GM23338 (cell line): ENCODE measurements at regions not wholly inside any gene's neighbourhood (a gene's known extent, or its start where the extent isn't known, plus 50 kb on each side); places are given as distances from the start of the nearest gene placed in this dataset.

ENCODE experiments used
- ATAC-seq: fragments of 200-7000 bp; cut with Tn5 transposase; 3 replicates; pipeline ENCODE4 v1.9.1; 2020
- DNase-seq: peaks from one replicate; pipeline ENCODE4 v3.0.0-alpha.2; 2015; ENCODE audit warnings: low spot score
- H2AFZ ChIP-seq: fragments of 200-600 bp; sonication (generic); 2 replicates; pipeline ENCODE4 v1.8.0; 2016; ENCODE audit warnings: antibody characterized with exemption, mild to moderate bottlenecking, moderate library complexity
- H3F3A ChIP-seq: fragments of 200-600 bp; sonication (generic); replicated peaks from 2 replicates; pipeline ENCODE4 v1.8.0; 2017; ENCODE audit warnings: antibody characterized with exemption, mixed run types, low read depth
- H3K27ac ChIP-seq: fragments of 200-600 bp; sonication (generic); 2 replicates; pipeline ENCODE4 v1.6.1; 2016; ENCODE audit warnings: low read depth
- H3K27me3 ChIP-seq: fragments of 200-600 bp; sonication (generic); 2 replicates; pipeline ENCODE4 v1.8.0; 2016; ENCODE audit warnings: mild to moderate bottlenecking, mixed run types, moderate library complexity; ENCODE audit not compliant: insufficient read depth
- H3K36me3 ChIP-seq: fragments of 200-600 bp; sonication (generic); 2 replicates; pipeline ENCODE4 v1.8.0; 2016; ENCODE audit warnings: mild to moderate bottlenecking; ENCODE audit not compliant: insufficient read depth
- H3K4me1 ChIP-seq: fragments of 200-600 bp; sonication (generic); 2 replicates; pipeline ENCODE4 v1.8.0; 2016; ENCODE audit warnings: mild to moderate bottlenecking, moderate library complexity; ENCODE audit not compliant: insufficient read depth
- H3K4me2 ChIP-seq: fragments of 200-600 bp; sonication (generic); 2 replicates; pipeline ENCODE4 v1.7.1; 2017; ENCODE audit warnings: mixed run types
- H3K4me3 ChIP-seq: fragments of 200-600 bp; sonication (generic); 2 replicates; pipeline ENCODE4 v1.6.1; 2016; ENCODE audit warnings: mixed run types
- H3K79me2 ChIP-seq: fragments of 200-600 bp; sonication (generic); replicated peaks from 2 replicates; pipeline ENCODE4 v1.8.0; 2017; ENCODE audit warnings: mild to moderate bottlenecking; ENCODE audit not compliant: insufficient read depth
- H3K9me2 ChIP-seq: fragments of 200-600 bp; sonication (generic); 2 replicates; pipeline ENCODE4 v1.8.0; 2017; ENCODE audit not compliant: insufficient read depth
- H4K20me1 ChIP-seq: fragments of 200-600 bp; sonication (generic); replicated peaks from 2 replicates; pipeline ENCODE4 v1.8.0; 2017; ENCODE audit warnings: mild to moderate bottlenecking; ENCODE audit not compliant: insufficient read depth
- H3K27ac Mint-ChIP-seq: 2 replicates; pipeline ENCODE4 v1.8.0; 2020; ENCODE audit warnings: inconsistent platforms, mild to moderate bottlenecking, moderate library complexity, mixed read lengths
- H3K27me3 Mint-ChIP-seq: 3 replicates; pipeline ENCODE4 v1.8.0; 2022; ENCODE audit warnings: low read depth, mild to moderate bottlenecking, moderate library complexity, mixed read lengths, inconsistent platforms; ENCODE audit not compliant: insufficient read depth, poor library complexity
- H3K36me3 Mint-ChIP-seq: 3 replicates; pipeline ENCODE4 v1.8.0; 2021; ENCODE audit warnings: low read depth, mild to moderate bottlenecking, inconsistent platforms, moderate library complexity, mixed read lengths
- H3K4me1 Mint-ChIP-seq: 3 replicates; pipeline ENCODE4 v1.8.0; 2020; ENCODE audit warnings: mild to moderate bottlenecking, inconsistent platforms, mixed read lengths
- H3K4me3 Mint-ChIP-seq: 3 replicates; pipeline ENCODE4 v1.8.0; 2021; ENCODE audit warnings: moderate library complexity, mild to moderate bottlenecking, inconsistent platforms, mixed read lengths
- H3K9me3 Mint-ChIP-seq: 3 replicates; pipeline ENCODE4 v1.8.0; 2020; ENCODE audit warnings: moderate library complexity, mild to moderate bottlenecking, inconsistent platforms, mixed read lengths
- CREB1 ChIP-seq: fragments of 250-450 bp; sonication (Bioruptor Pico); IDR thresholded peaks from 2 replicates; pipeline ENCODE4 v1.5.0; 2020; ENCODE audit warnings: low read depth, mild to moderate bottlenecking, moderate library complexity
- EZH2 ChIP-seq: fragments of 200-600 bp; sonication (generic); IDR thresholded peaks from one replicate; pipeline ENCODE4 v1.8.0; 2017; ENCODE audit warnings: antibody characterized with exemption, mild to moderate bottlenecking, low read depth; ENCODE audit not compliant: unreplicated experiment
- EZH2phosphoT487 ChIP-seq: fragments of 200-600 bp; sonication (generic); IDR thresholded peaks from one replicate; pipeline ENCODE4 v1.8.1; 2018; ENCODE audit warnings: antibody characterized with exemption; ENCODE audit not compliant: unreplicated experiment
- POLR2AphosphoS5 ChIP-seq: IDR thresholded peaks from 2 replicates; pipeline ENCODE4 v1.6.1; 2016; ENCODE audit warnings: antibody characterized with exemption, low read depth
- REST ChIP-seq: IDR thresholded peaks from one replicate; pipeline ENCODE4 v1.6.1; 2018; ENCODE audit warnings: antibody characterized with exemption; ENCODE audit not compliant: unreplicated experiment
- STAT1 ChIP-seq: IDR thresholded peaks from one replicate; pipeline ENCODE4 v1.6.1; 2016; ENCODE audit warnings: antibody characterized with exemption; ENCODE audit not compliant: unreplicated experiment
- ZNF331 ChIP-seq: fragments of 250-450 bp; sonication (Bioruptor Pico); IDR thresholded peaks from 2 replicates; pipeline ENCODE4 v1.5.0; 2020; ENCODE audit warnings: low read depth, mild to moderate bottlenecking, moderate library complexity
- ZNF462 ChIP-seq: fragments of 250-450 bp; sonication (Bioruptor Pico); IDR thresholded peaks from 2 replicates; pipeline ENCODE4 v1.5.0; 2020; ENCODE audit warnings: mild to moderate bottlenecking, moderate library complexity
- TF ChIP-seq, protein P1 (sequence below): IDR thresholded peaks from 2 replicates; pipeline ENCODE4 v1.6.1; 2016; ENCODE audit warnings: antibody characterized with exemption
- TF ChIP-seq, protein P2 (sequence below), 2 experiments: fragments of 200-600 bp in 1 of 2; sonication (generic) in 1 of 2; conservative IDR thresholded peaks; 2 replicates each; pipeline versions ENCODE4 v1.5.1 to v1.6.1; 2016 to 2017; ENCODE audit warnings: antibody characterized with exemption in 2 of 2, low read depth in 2 of 2, mild to moderate bottlenecking in 2 of 2, moderate library complexity in 1 of 2

DNA sequence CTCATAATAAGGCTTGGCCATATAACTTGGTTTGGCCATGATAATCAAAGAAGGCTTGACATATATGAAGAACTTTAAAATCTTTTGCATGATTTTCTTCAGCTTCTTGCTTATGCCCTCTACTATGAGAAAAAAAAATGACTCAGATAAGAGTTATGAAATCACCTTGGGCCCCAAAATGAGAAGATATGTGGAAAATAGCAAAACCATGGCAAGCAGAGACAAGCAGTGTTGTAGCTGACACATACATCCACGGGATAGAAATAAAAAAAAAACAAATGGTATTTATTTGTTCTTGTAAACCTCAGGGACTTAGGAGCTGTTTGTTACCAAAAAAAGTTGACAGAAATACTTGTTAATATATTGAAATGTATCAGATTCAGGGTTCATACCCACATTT, 614.8 kb upstream of the BCHE start:
- DNase-seq (no peak), ATAC-seq (no peak)
- H3K4me3 Mint-ChIP-seq: no peak overlapping the region
- Histone ChIP-seq H3K36me3 (no peaks in the 10 kb centered on the region), H3K4me2 (no peak overlapping the region), H2AFZ (no peak overlapping the region), H3F3A (no peaks in the 10 kb centered on the region), H4K20me1 (no peaks in the 10 kb centered on the region), H3K4me1 (no peaks in the 10 kb centered on the region), H3K9me2 (no peaks in the 10 kb centered on the region), H3K27ac (no peak overlapping the region), H3K79me2 (no peaks in the 10 kb centered on the region), H3K27me3 (no peaks in the 10 kb centered on the region), H3K4me3 (no peak overlapping the region)
- no peak overlapping the region for H3K27ac Mint-ChIP-seq
- H3K27me3 Mint-ChIP-seq: no peaks in the 10 kb centered on the region
- no peaks in the 10 kb centered on the region for H3K4me1 Mint-ChIP-seq
- no peaks in the 10 kb centered on the region for H3K9me3 Mint-ChIP-seq
- TF ChIP-seq CREB1 (CRISPR knock-in tag): no peak
- TF ChIP-seq, protein P1, sequence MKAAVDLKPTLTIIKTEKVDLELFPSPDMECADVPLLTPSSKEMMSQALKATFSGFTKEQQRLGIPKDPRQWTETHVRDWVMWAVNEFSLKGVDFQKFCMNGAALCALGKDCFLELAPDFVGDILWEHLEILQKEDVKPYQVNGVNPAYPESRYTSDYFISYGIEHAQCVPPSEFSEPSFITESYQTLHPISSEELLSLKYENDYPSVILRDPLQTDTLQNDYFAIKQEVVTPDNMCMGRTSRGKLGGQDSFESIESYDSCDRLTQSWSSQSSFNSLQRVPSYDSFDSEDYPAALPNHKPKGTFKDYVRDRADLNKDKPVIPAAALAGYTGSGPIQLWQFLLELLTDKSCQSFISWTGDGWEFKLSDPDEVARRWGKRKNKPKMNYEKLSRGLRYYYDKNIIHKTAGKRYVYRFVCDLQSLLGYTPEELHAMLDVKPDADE: no peak
- no peak for TF ChIP-seq POLR2AphosphoS5
- TF ChIP-seq EZH2: no peak
- no peak for TF ChIP-seq EZH2phosphoT487
- TF ChIP-seq ZNF462 (CRISPR knock-in tag): no peak
- no peak for TF ChIP-seq ZNF331 (CRISPR knock-in tag)
- no peak for TF ChIP-seq STAT1
- TF ChIP-seq, protein P2, sequence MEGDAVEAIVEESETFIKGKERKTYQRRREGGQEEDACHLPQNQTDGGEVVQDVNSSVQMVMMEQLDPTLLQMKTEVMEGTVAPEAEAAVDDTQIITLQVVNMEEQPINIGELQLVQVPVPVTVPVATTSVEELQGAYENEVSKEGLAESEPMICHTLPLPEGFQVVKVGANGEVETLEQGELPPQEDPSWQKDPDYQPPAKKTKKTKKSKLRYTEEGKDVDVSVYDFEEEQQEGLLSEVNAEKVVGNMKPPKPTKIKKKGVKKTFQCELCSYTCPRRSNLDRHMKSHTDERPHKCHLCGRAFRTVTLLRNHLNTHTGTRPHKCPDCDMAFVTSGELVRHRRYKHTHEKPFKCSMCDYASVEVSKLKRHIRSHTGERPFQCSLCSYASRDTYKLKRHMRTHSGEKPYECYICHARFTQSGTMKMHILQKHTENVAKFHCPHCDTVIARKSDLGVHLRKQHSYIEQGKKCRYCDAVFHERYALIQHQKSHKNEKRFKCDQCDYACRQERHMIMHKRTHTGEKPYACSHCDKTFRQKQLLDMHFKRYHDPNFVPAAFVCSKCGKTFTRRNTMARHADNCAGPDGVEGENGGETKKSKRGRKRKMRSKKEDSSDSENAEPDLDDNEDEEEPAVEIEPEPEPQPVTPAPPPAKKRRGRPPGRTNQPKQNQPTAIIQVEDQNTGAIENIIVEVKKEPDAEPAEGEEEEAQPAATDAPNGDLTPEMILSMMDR (conservative IDR thresholded peaks at IDR 0.05; ENCODE audit: low read depth in 2 of 2): no peak
- TF ChIP-seq REST: no peak
- no peaks in the 10 kb centered on the region for H3K36me3 Mint-ChIP-seq
